ENCODE measurements at regions not wholly inside any gene's neighbourhood (a gene's known extent, or its start where the extent isn't known, plus 50 kb on each side); places are given as distances from the start of the nearest gene placed in this dataset.

DNA sequence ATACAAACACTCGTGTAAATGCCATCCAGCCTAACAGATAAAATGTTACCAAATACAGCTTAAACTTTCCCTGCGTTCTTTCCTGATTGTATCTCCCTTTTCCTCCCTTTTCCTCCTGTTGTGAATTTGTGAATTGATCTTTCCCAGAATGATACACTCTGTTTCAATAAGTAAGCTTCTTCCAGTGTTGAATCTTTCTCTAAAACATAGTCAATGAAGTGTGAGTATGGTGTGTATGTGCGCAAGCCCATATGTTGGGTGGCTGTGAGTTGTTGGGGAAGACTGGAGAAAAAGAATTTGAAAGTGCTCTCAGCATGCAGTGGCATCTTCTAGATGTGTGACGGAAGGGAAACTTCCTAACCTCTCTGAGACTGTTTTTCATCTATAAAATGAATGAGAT lies 143.1 kb upstream of the KLF4 start:
- TF ChIP-seq GABPA (IDR thresholded peaks at IDR 0.05 in 1 of 2, conservative IDR thresholded peaks at IDR 0.05 in 1 of 2) = no peak
- TF ChIP-seq, protein P1, sequence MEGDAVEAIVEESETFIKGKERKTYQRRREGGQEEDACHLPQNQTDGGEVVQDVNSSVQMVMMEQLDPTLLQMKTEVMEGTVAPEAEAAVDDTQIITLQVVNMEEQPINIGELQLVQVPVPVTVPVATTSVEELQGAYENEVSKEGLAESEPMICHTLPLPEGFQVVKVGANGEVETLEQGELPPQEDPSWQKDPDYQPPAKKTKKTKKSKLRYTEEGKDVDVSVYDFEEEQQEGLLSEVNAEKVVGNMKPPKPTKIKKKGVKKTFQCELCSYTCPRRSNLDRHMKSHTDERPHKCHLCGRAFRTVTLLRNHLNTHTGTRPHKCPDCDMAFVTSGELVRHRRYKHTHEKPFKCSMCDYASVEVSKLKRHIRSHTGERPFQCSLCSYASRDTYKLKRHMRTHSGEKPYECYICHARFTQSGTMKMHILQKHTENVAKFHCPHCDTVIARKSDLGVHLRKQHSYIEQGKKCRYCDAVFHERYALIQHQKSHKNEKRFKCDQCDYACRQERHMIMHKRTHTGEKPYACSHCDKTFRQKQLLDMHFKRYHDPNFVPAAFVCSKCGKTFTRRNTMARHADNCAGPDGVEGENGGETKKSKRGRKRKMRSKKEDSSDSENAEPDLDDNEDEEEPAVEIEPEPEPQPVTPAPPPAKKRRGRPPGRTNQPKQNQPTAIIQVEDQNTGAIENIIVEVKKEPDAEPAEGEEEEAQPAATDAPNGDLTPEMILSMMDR (IDR thresholded peaks at IDR 0.05; ENCODE audit: low read depth, low read length, missing input control) = no peak
- no peak for TF ChIP-seq TAF1 (conservative IDR thresholded peaks at IDR 0.05)
- no peak for TF ChIP-seq SP1 (IDR thresholded peaks at IDR 0.05)
- TF ChIP-seq, protein P2, sequence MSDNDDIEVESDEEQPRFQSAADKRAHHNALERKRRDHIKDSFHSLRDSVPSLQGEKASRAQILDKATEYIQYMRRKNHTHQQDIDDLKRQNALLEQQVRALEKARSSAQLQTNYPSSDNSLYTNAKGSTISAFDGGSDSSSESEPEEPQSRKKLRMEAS (IDR thresholded peaks at IDR 0.05) = no peak
- no peak for TF ChIP-seq YY1 (IDR thresholded peaks at IDR 0.05)
